GM23248 (cell line): ENCODE measurements at regions not wholly inside any gene's neighbourhood (a gene's known extent, or its start where the extent isn't known, plus 50 kb on each side); places are given as distances from the start of the nearest gene placed in this dataset.

Source experiments
- EZH2 ChIP-seq: fragments of 200-600 bp; sonication (generic); IDR thresholded peaks from 2 replicates; pipeline ENCODE4 v1.6.1; 2018; ENCODE audit warnings: antibody characterized with exemption, mild to moderate bottlenecking; ENCODE audit not compliant: insufficient read depth, poor library complexity, severe bottlenecking
- EZH2phosphoT487 ChIP-seq: fragments of 200-600 bp; sonication (generic); IDR thresholded peaks from 2 replicates; pipeline ENCODE4 v1.6.1; 2018; ENCODE audit warnings: antibody characterized with exemption, moderate library complexity, mild to moderate bottlenecking, low read depth; ENCODE audit not compliant: insufficient read depth

DNA sequence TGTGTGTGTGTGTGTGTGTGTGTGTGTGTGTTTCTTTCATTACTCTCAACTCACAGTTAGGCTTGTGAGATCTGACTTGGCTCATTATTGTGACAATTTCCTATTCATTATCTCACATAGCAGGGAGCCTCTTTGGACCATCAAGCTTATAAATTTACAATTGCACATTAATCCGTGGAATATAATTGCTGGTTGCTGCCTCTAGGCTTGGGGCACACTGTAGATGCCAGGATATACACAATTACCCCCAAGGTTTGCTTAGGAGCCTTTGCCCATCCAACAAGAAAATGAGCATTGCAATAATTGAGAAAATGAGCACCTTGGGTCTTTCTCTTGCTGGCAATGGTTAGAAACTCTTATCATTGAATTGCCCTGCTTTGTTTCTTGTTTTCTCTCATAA lies 161.6 kb upstream of the DMRTA1 start:
- TF ChIP-seq EZH2: no peak
- TF ChIP-seq EZH2phosphoT487: no peak
